ENCODE measurements at regions not wholly inside any gene's neighbourhood (a gene's known extent, or its start where the extent isn't known, plus 50 kb on each side); places are given as distances from the start of the nearest gene placed in this dataset.
"Not testable (repeated sequence)": the region's sequence is repeated elsewhere in the genome, so short reads cannot be mapped to it uniquely, and the experiment has no call there.

DNA sequence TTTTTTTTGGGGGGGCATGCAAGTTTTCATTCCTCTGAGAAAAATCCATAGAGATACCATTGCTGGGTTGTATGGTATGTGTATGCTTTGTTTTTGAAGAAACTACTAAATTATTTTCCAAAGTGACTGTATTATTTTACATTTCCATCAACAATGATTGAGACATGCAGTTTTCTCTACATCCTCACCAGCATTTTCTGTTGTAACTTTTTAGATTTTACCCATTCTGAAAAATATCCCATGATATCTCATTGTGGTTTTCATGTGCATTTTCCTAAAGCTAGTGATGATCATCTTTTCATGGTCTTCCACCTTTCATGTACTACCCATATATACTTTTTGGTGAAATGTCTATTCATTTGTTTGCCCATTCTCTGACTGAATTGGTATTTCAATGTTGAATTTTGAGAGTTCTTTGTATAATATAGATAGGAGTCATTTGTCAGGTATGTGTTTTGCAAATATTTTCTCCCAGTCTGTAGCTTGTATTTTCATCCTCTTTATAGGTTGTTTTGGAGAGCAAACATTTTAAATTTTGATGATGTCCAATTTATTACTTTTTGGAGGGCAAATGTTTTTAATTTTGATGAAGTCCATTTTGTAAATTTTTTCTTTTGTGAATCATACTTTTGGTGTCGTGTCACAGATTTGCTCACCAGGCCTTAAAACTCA is 827.5 kb upstream of the CITED2 start:
- no peak for DNase-seq

DNA sequence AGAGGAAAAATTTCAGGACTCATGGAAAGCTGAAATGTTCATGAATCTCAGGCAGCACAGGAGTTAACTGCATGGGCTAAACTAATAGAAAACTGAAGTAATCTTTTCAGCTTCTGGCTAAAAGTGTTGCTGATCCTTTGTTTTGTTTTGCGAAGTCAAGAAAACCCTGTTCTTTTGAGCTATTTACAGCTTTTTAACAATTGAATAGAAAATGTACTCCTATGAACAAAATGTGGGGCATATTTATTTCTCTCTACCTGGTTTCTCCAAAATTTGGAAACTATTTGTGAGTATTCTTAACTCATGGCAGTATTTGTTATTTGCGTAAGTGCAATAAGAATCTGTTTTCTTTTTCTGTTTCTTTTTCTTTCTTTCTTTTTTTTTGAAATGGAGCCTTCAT is 818.8 kb upstream of the CITED2 start:
- DNase-seq = no peak

DNA sequence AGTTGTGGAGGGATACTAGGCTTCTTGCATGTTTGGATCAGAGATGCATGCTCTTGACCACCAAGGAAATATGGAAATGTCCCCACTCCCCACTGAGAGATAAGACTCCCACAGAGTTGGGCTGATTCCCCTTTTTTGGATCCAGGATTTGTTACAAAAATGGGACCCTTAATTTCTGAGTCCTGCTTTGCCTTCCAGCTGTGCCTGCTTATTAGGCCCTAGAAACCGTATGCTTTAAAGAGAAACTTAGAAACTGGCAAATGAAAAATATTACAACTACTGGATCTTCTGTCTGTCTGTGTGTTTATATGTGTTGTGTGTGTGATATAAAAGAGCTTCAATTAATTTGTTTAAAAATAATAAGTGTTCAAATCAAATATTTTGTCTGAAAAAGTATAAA is 817.6 kb upstream of the CITED2 start:
- DNase-seq = no peak

DNA sequence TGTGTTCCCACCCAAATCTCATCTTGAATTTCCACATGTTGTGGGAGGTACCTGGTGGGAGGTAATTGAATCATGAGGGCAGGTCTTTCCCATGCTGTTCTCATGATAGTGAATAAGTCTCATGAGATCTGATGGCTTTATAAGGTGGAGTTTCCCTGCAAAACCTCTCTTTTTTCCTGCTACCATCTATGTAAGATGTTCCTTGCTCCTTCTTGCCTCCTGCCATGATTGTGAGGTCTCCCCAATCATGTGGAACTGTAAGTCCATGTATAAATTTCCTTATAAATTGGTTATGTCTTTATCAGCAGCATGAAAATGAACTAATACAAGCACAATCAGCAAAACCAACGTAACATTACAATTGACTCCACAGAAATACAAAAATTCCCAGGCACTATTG is 814.8 kb upstream of the CITED2 start:
- not testable (repeated sequence) for DNase-seq

DNA sequence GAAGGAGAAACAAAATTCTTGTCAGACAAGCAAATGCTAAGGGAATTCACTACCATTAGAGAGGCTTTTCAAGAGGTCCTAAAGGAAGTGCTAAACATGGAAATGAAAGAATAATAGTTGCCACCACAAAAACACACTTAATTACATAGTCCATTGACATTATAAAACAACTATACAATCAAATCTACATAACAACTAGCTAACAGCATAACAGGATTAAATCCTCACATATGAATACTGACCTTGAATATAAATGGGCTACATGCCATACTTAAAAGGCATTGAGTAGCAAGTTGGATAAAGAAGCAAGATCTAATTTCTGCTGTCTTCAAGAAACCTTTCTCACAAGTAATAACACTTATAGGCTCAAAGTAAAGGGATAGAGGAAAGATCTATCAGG is 811.5 kb upstream of the CITED2 start:
- DNase-seq = no peak

DNA sequence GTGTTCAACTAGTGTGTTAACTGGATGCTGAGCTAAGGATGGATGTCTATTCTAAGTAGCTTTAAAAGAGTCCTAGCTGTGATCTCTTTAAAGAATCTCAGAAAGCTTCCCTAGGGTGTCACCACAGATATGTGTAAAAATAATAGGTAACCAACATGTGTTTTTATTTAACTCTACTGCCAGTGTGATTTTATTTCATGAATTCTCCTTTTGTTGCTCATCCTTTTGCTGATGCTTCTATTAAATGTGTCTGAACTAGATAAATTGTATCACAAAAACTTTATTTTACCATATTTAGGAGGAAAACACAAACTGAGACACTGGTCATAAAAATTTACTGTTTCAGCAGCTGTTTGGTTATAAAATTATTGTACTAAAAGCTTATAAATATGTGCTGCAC is 809.4 kb upstream of the CITED2 start:
- DNase-seq = no peak

DNA sequence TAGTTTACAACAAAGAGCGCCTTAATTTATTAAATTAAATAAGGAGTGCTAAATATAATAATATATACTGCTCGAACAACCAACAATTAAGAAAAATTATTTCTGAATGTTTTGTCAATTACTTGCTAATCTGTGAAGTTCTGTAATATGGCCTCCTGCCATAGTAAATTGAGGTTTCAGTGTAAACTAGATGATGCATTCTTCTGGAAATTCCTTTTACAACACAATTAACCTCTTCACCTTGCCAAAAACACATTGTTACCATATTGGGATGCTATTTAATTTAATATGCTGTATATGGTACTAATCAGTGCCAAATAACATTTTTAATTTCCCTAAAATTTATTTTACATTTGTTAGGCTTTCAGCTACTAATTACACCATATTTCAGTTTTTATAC is 808.4 kb upstream of the CITED2 start:
- DNase-seq = no peak

DNA sequence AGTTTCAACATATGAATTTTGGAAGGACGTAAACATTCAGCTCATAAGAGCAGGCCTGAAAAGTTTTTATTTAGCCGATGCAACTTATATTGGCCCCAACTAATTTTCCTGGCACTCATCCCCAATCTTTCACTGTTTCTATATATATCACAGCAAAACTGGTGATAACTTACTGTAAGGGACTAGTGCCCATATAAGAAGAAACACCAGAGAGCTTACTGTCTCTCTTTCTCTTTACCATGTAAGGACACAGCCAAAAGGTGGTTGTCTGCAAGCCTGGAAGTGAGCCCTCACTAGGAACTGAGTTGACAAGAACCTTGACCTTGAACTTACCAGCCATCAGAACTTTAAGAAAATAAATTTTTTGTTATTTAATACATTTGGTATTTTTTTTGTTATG is 807.4 kb upstream of the CITED2 start:
- DNase-seq = no peak

DNA sequence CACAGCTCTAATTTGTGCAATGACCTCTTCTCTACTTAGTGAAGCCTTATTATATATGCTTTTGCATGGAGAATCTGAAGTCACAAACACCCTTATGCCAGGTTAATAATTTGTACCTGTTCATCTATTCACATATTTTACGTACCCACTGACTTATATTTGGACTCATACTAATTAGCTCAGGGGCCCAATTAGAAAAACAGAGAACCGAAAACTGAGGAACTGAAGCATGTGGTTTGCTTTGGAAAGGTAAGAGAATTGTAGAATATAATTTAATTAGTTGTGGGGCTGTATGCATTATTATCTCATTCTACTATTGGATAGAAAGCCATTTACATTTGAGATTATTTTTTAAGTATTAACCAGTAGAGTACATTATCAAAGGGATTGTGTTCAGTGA is 805.9 kb upstream of the CITED2 start:
- no peak for DNase-seq

DNA sequence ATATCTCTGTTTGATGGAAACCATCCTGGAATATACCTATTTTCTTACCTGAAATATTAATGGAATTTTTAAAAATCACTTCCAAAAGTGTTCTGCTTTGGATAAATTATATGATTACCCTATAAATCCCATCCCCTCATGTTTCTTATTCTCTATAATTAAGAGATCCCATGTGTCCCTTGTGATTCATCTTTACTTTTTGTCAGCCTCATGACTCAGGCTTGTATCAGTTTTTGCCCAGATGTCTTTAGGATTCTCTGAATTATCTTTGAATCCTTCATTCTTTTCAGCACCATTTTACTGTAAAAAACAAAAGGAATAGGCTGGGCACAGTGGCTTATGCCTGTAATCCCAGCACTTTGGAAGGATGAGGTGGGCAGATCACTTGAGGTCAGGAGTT is 804.5 kb upstream of the CITED2 start:
- no peak for DNase-seq

DNA sequence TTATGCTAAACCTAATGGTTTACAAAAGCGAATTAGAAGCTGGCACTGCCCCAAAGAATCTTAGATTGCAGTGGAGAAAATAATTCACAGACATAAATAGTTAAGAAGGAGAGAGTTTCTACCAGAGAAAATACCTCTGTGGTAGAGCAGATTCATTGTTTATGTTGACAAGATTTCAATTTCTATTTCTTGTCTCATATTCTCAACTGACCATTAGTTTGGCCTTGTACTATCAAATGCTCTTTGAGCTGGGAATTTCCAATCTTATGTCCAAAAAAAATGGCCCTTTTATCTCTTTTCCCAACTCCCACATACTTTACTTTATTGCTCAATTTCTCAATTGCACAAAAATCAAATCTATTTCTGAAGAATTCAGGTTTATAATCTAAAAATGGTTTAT is 804.1 kb upstream of the CITED2 start:
- DNase-seq = no peak

DNA sequence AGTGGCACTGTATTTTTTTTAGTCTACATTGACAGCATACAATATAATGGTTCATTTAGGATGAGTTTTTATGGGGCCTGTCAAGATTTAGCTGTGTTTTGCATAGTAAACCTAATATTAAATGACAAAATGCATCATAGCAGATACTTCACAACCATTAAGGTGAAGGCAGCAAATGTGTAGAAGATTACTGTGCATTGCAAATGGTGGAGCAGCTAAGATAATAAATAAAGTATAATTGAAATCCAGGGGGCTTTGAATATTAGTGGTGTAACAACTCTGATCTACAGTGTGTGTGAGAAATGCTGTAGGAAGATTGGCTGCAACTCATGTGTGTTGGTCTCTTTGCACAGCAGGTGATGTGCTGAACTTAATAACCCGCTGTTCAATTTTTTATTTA is 801.9 kb upstream of the CITED2 start:
- no peak for DNase-seq

DNA sequence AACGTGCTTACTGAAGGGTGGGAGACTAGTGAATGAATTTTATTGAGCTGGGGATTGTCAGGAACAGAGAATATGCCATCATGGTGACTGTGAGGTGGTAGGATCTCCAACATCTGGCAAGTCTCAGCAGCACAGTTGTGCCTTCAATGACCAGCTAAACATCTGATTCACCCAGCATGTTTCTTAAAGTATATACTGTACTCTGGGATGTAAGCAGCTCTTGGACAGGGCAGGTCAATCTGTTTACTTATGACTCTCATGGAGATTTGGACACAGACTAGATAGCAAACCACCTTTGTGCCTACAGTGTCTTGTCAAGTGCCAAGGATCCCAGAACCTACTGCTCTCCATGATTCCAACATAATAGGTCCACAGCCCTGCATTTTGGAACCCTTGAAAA is 801.0 kb upstream of the CITED2 start:
- no peak for DNase-seq

DNA sequence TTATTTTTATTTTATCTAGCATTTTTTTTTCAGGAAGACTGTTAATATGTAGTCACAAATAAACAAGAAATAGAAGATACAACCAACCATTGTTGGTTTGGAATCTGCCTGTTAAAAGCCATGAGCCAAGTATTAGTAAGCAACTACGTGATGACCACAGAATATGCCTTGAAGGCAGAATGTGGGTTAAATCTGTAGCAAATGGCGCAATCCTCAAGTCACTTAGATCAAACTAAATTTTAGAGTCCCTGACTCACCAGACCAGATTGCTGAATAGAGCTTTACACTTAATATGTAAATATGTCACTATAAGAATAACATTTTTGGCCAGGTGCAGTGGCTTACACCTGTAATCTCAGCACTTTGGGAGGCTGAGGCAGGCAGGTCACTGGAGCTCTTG is 800.1 kb upstream of the CITED2 start:
- DNase-seq = no peak

DNA sequence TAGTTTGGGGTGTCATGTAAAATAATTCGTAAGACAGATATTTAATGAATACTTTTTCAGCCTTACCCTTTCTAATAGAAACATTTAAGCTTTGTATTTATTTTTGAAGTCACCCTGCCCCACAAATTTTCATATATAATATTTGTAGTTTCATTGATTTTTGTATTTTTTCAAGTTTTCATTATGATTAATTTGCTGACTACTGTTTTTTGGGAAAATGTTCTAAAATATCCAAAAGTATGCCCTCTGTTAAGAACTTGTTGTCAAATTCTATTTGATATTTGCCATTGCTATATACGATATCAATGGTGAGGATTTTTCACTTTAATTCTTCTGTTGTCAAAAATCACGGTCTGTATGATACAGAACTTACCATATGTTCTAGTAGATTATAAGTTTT is 793.9 kb upstream of the CITED2 start:
- no peak for DNase-seq

DNA sequence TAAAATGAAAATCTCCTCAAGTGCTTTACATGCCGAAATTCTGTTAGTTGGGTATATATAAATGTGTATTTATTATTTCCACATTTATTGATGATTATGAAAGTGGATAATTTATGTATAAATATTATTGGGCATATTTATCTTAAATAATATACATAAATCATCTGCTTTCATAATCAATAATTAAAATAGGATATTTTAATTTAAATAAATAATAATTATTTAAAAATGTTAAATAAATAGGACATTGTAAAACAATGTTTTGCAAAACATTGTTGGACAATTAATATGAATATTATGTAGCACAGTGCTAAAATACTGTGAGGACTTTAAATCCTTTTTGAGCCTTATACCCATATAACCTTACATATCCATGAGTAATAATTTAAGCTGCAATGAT is 786.5 kb upstream of the CITED2 start:
- DNase-seq = no peak

DNA sequence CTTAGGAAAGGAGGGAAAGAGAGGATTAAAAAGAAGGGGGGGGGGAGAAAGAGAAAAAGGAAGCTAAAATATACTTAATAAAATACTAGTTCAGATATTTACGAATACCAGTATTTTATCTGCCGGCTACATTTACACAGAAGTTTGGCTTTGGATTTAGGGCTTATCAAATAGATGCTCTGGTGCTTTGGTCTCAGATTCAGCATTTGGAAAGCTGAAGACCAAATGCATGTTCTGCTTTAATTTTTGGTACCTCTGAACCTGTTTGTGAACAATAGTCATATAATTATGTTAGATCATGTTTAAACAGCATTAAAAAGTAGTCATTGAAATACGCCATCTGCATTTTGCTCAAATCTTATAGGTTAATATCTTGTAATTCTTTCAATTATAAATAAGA is 786.0 kb upstream of the CITED2 start:
- no peak for DNase-seq

DNA sequence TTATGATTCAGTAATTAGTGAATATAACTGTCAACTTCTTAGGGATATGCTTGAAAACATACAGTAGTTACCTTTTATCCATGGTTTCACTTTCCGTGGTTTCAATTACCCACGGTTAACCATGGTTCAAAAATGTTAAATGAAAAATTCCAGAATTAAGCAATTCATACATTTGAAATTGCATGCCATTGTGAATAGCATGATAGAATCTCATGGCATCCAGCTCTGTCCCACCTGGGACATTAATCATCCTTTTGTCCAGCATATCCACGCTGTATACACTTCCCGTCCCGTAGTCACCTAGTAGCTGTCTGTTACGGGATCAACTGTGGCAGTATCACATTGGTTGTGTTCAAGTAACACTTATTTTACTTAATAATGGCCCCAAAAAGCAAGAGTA is 781.7 kb upstream of the CITED2 start:
- DNase-seq = no peak

DNA sequence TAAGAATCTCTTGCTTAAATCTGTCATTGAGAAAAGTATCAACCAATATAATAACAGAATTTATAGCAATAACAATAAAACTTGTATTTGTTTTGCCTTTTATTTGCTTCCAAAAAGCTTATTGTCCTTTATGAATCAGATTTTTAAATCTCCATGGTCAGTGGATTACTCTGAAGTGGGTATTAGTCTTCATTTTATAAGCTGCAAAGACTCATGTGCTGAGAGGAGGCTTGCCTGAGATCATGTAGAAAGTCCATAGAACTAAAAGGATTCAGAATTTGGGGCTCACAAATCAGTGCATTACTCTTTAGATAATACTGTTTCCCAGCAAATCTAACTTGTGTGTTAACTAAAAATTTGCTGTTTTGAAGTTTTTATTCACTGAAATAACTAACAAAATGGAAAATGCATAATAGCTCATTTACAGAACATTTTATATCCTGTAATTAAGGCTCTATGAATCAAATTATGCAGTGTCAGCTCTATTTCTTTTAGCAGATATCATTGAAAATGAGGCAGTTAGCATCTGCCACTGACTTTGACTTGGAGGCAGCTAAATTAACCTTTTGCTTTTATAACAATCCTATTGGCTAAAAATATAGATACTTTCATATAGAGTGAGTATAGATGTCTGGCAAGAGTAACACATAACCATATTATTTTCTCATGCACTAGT is 781.1 kb upstream of the CITED2 start:
- DNase-seq = no peak

DNA sequence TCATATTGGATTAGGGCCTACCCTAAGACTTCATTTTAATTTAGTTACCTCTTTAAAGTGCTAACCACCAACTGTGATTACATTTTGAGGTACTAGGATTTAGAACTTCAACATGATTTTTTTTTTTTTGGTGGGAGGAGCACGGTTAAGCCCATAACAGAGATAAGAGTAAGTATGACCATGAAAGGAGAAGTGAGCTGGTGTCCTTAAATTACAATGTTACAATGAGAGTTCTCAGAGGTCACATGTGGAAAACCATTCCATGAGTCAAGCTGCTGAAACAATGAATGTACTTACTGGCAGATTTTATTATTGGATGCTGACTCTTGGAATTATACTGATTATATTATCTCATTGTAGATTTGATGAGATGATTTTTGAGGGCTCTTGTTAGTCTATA is 779.3 kb upstream of the CITED2 start:
- DNase-seq = no peak

DNA sequence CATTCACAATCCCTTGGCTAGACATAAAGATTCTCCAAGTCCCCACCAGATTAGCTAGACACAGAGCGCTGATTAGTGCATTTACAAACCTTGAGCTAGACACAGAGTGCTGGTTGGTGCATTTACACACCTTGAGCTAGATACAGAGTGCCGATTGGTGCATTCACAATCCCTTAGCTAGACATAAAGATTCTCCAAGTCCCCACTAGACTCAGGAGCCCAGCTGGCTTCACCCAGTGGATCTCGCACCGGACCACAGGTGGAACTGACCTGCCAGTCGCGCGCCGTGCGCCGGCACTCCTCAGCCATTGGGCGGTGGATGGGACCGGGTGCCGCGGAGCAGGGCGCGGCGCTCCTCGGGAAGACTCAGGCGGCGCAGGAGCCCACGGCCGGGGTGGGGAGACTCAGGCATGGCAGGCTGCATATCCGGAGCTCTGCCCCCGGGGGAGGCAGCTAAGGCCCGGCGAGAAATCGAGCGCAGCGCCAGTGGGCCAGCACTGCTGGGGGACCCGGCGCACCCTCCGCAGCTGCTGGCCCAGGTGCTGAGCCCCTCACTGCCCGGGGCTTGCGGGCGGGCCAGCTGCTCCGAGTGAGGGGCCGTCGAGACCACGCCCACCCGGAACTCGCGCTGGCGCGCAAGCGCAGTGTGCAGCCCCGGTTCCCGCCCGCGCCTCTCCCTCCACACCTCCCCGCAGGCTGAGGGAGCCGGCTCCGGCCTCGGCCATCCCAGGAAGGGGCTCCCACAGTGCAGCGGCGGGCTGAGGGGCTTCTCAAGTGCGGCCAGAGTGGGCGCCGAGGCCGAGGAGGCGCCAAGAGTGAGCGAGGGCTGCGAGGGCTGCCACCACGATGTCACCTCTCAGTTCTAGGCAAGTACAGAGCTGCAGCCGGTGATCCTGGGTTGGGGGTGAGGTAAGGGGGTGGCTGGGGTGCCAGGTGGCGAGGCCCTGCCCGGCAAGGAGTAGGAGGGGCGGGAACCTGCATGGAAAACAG is 773.7 kb upstream of the CITED2 start:
- DNase-seq = not testable (repeated sequence)

DNA sequence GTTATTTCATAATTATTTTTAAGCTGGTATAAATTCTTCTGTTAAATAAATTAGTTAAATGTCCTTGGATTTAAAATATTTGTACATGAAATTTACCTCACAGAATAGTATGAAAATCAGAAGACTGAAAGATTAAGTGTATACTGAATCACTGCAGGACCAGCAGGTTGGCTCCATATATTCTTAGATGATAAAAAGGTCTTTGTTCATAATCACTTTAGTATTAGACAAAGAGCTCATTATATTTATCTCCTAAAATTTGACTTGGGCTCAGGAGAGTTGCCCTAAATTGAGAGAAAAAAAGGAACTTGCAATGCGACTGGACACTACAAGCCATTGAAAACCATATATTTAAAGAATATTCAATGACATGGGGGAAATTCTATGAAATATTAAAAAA is 766.4 kb upstream of the CITED2 start:
- DNase-seq = no peak

DNA sequence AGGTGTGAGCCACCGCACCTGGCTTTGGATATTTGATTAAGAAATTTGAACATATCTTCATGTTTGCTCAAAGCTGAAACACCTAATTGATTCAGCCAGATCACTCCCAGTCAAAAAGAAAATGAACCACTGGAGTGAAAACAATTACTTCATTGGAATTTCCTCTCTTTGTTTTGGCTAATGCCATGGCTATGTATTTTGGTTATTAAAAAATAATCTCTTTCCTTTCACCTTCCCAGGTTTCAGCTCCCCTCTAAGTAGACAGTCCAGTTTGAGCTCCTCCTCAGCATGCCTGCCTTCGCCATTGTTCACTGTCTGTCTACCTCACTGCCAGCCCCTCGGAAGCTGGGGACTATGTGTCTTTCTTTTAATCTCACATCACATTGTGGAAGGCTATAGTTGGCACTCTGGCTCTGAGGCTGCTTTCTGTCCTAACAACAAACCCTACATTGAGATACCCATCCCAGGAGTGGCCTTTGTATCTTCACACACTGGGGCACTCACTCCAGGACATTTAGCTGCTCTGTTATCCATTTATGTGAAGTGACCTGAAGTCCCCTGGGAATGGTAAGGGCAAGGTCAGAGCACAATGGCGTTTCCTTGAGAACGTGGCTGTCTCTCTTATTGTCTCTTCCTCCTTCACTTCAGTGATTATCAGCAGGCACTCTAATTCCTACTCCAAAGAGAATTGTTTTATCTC is 764.0 kb upstream of the CITED2 start:
- no peak for DNase-seq

Data from NCI-H345 (cell line).